CD14-positive monocyte (primary cell): ENCODE measurements at regions not wholly inside any gene's neighbourhood (a gene's known extent, or its start where the extent isn't known, plus 50 kb on each side); places are given as distances from the start of the nearest gene placed in this dataset.

Source experiments
- DNase-seq, 3 donors: peaks; one replicate each; pipeline ENCODE4 v3.0.0-alpha.2; 2011 to 2022
- H2AFZ ChIP-seq: 2 replicates; pipeline ENCODE4 v1.6.0; 2012; ENCODE audit warnings: mild to moderate bottlenecking, low read depth, low read length, inconsistent platforms; ENCODE audit not compliant: insufficient read depth, poor library complexity, severe bottlenecking
- H3K27ac ChIP-seq, 2 donors: 1 replicate in 1 of 2; 2 replicates in 1 of 2; pipeline ENCODE4 v1.5.1; 2012 to 2013; ENCODE audit warnings: low read length in 2 of 2, control low read depth in 1 of 2, inconsistent platforms in 1 of 2, low read depth in 1 of 2, mild to moderate bottlenecking in 1 of 2
- H3K27me3 ChIP-seq, 2 donors: one replicate each; pipeline versions ENCODE4 v1.6.0 to v1.6.1; 2011 to 2013; ENCODE audit warnings: low read length in 2 of 2; ENCODE audit not compliant: control insufficient read depth in 2 of 2, insufficient read depth in 2 of 2
- H3K36me3 ChIP-seq, 2 donors: replicated peaks in 1 of 2; 1 replicate in 1 of 2; 2 replicates in 1 of 2; pipeline versions ENCODE4 v1.5.1 to v1.6.1; 2012 to 2013; ENCODE audit warnings: low read length in 2 of 2, control low read depth in 1 of 2, inconsistent platforms in 1 of 2, mild to moderate bottlenecking in 1 of 2; ENCODE audit not compliant: insufficient read depth in 2 of 2, control insufficient read depth in 1 of 2
- H3K4me1 ChIP-seq, 2 donors: 1 replicate in 1 of 2; 2 replicates in 1 of 2; pipeline versions ENCODE4 v1.5.1 to v1.6.1; 2012 to 2013; ENCODE audit warnings: low read length in 2 of 2, control low read depth in 1 of 2, inconsistent platforms in 1 of 2, mild to moderate bottlenecking in 1 of 2, moderate library complexity in 1 of 2; ENCODE audit not compliant: insufficient read depth in 2 of 2, control insufficient read depth in 1 of 2
- H3K4me2 ChIP-seq: replicated peaks from 2 replicates; pipeline ENCODE3; 2012; ENCODE audit warnings: low read length, moderate library complexity, mild to moderate bottlenecking; ENCODE audit not compliant: poor library complexity, severe bottlenecking; ENCODE audit errors: extremely low read depth
- H3K4me3 ChIP-seq, 3 experiments: fragments of 200-600 bp in 1 of 3; sonication (generic) in 1 of 3; replicated peaks in 1 of 3; 1 replicate in 2 of 3; 2 replicates in 1 of 3; pipeline ENCODE4 v1.5.1; 2011 to 2013; ENCODE audit warnings: low read length in 3 of 3, mild to moderate bottlenecking in 3 of 3, control low read depth in 2 of 3, low read depth in 2 of 3, inconsistent platforms in 1 of 3, moderate library complexity in 1 of 3
- H3K79me2 ChIP-seq: 2 replicates; pipeline ENCODE4 v1.6.0; 2012; ENCODE audit warnings: mild to moderate bottlenecking, control low read depth, inconsistent platforms, low read length, moderate library complexity; ENCODE audit not compliant: insufficient read depth
- H3K9ac ChIP-seq: 2 replicates; pipeline ENCODE4 v1.6.0; 2017; ENCODE audit warnings: low read length, mild to moderate bottlenecking; ENCODE audit not compliant: insufficient read depth, poor library complexity, severe bottlenecking
- H3K9me3 ChIP-seq, 2 donors: replicated peaks in 1 of 2; 1 replicate in 1 of 2; 2 replicates in 1 of 2; pipeline versions ENCODE4 v1.5.1 to v1.6.1; 2012 to 2013; ENCODE audit warnings: low read length in 2 of 2, control low read depth in 1 of 2; ENCODE audit not compliant: control insufficient read depth in 1 of 2, insufficient read depth in 1 of 2
- H4K20me1 ChIP-seq: 2 replicates; pipeline ENCODE4 v1.6.0; 2012; ENCODE audit warnings: mild to moderate bottlenecking, low read length, control low read depth, moderate library complexity; ENCODE audit not compliant: insufficient read depth
- H3K27ac Mint-ChIP-seq, 7 donors: one replicate each; pipeline ENCODE4 v1.8.0; 2020; ENCODE audit warnings: mild to moderate bottlenecking in 7 of 7, mixed read lengths in 7 of 7, moderate library complexity in 6 of 7, inconsistent platforms in 2 of 7
- H3K27me3 Mint-ChIP-seq, 3 donors: one replicate each; pipeline ENCODE4 v1.8.0; 2021 to 2022; ENCODE audit warnings: low read depth in 3 of 3, mild to moderate bottlenecking in 3 of 3, mixed read lengths in 3 of 3, moderate library complexity in 3 of 3, inconsistent platforms in 1 of 3
- H3K36me3 Mint-ChIP-seq, 2 donors: one replicate each; pipeline ENCODE4 v1.8.0; 2020; ENCODE audit warnings: mixed read lengths in 2 of 2, inconsistent platforms in 1 of 2, mild to moderate bottlenecking in 1 of 2
- H3K4me1 Mint-ChIP-seq: one replicate; pipeline ENCODE4 v1.8.0; 2020; ENCODE audit warnings: mild to moderate bottlenecking, mixed read lengths
- H3K4me3 Mint-ChIP-seq, 2 donors: one replicate each; pipeline ENCODE4 v1.8.0; 2020; ENCODE audit warnings: mild to moderate bottlenecking in 2 of 2, mixed read lengths in 2 of 2, moderate library complexity in 1 of 2
- H3K9me3 Mint-ChIP-seq, 7 donors: one replicate each; pipeline ENCODE4 v1.8.0; 2020 to 2022; ENCODE audit warnings: mixed read lengths in 7 of 7, mild to moderate bottlenecking in 6 of 7, moderate library complexity in 6 of 7, inconsistent platforms in 2 of 7
- CTCF ChIP-seq: fragments of 200-600 bp; IDR thresholded peaks from one replicate; pipeline ENCODE4 v1.8.0; 2022; ENCODE audit warnings: antibody characterized with exemption, mild to moderate bottlenecking
- WGBS: methylation state at CpG from one replicate; pipeline ENCODE4 v1.1.5; 2013; ENCODE audit warnings: missing lambda C conversion rate; ENCODE audit not compliant: insufficient coverage; 5-methylcytosine and 5-hydroxymethylcytosine counted together
- intact Hi-C, 2 donors: fragments of 100-400 bp; cut with micrococcal nuclease; formaldehyde crosslinking; loops; one replicate each; pipeline versions ENCODE4 v1.15.0 to v1.15.1; 2023

GRCh38 chr6:138614151-138614550 is 114.9 kb upstream of the NHSL1 start:
- Histone ChIP-seq H2AFZ (no peak overlapping the region), H3K9ac (no peak overlapping the region), H4K20me1 (no peaks in the 10 kb centered on the region), H3K4me1 (no peaks in the 10 kb centered on the region), H3K27me3 (no peaks in the 10 kb centered on the region), H3K79me2 (no peaks in the 10 kb centered on the region), H3K4me3 (no peak overlapping the region), H3K36me3 (no peaks in the 10 kb centered on the region), H3K9me3 (no peaks in the 10 kb centered on the region), H3K4me2 (no peak overlapping the region), H3K27ac (no peak overlapping the region)
- no peaks in the 10 kb centered on the region for H3K9me3 Mint-ChIP-seq
- H3K36me3 Mint-ChIP-seq = no peaks in the 10 kb centered on the region
- no peak overlapping the region for H3K4me3 Mint-ChIP-seq
- intact Hi-C loops = no loop called here
- H3K27ac Mint-ChIP-seq = no peak overlapping the region
- WGBS = no CpG with 5 or more reads among the region's 2 CpGs
- TF ChIP-seq CTCF = no peak
- H3K4me1 Mint-ChIP-seq = no peaks in the 10 kb centered on the region
- DNase-seq = no peak
- H3K27me3 Mint-ChIP-seq = peaks cover 0 to 2% (median 0%) of the 10 kb centered on the region in 3 donors

GRCh38 chr6:138618168-138618567 is 118.9 kb upstream of the NHSL1 start:
- no peak overlapping the region for H3K4me2 ChIP-seq
- H2AFZ ChIP-seq = no peak overlapping the region
- H3K27me3 ChIP-seq = no peaks in the 10 kb centered on the region
- no peaks in the 10 kb centered on the region for H3K4me1 Mint-ChIP-seq
- H3K36me3 Mint-ChIP-seq = no peaks in the 10 kb centered on the region
- H3K36me3 ChIP-seq = no peaks in the 10 kb centered on the region
- no peak overlapping the region for H3K9ac ChIP-seq
- H3K79me2 ChIP-seq = no peaks in the 10 kb centered on the region
- WGBS = no CpG with 5 or more reads among the region's 3 CpGs
- intact Hi-C loops = no loop called here
- H3K9me3 ChIP-seq = no peaks in the 10 kb centered on the region
- no peak for DNase-seq
- no peak overlapping the region for H3K4me3 Mint-ChIP-seq
- no peaks in the 10 kb centered on the region for H3K9me3 Mint-ChIP-seq
- no peaks in the 10 kb centered on the region for H4K20me1 ChIP-seq
- no peak overlapping the region for H3K27ac Mint-ChIP-seq
- no peak overlapping the region for H3K4me3 ChIP-seq
- no peak for TF ChIP-seq CTCF
- H3K27me3 Mint-ChIP-seq = peaks cover 0 to 3% (median 0%) of the 10 kb centered on the region in 3 donors
- no peak overlapping the region for H3K27ac ChIP-seq
- no peaks in the 10 kb centered on the region for H3K4me1 ChIP-seq
